ENCODE measurements at regions not wholly inside any gene's neighbourhood (a gene's known extent, or its start where the extent isn't known, plus 50 kb on each side); places are given as distances from the start of the nearest gene placed in this dataset.

DNA sequence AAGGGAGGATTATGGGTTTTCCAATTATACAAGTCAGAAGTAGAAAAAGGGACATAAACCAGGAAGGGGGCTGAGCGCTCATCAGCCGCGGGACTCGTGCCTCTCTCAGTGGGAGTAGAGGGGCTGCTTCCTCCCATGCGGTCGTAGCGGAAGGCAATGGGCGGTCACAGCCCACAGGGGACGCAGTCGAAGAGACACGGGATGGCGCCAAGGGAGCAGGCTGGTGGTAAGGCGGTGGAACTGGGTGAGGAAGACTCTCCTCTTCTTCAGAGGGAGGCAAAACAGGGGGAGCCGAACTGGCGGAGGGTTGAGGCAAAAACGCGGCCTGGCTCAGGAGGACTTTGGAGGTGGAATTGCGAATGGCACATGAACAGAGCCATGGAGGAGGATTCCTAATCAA, 677.7 kb downstream of the TMEM121 start:
- no peak overlapping the region for H3K4me3 ChIP-seq (replicated peaks; ENCODE audit: insufficient read depth, low read length)
- H3K27me3 ChIP-seq (ENCODE audit: insufficient read depth, poor library complexity, severe bottlenecking), result no peaks in the 10 kb centered on the region
- TF ChIP-seq REST (IDR thresholded peaks at IDR 0.05; ENCODE audit: insufficient replicate concordance, low read depth) (no peak), SPI1 (IDR thresholded peaks at IDR 0.05; ENCODE audit: borderline replicate concordance, low read depth) (no peak), GABPA (IDR thresholded peaks at IDR 0.05; ENCODE audit: low read depth) (no peak), POLR2AphosphoS5 (IDR thresholded peaks at IDR 0.05; ENCODE audit: low read depth) (no peak)
- TF ChIP-seq, protein P1, sequence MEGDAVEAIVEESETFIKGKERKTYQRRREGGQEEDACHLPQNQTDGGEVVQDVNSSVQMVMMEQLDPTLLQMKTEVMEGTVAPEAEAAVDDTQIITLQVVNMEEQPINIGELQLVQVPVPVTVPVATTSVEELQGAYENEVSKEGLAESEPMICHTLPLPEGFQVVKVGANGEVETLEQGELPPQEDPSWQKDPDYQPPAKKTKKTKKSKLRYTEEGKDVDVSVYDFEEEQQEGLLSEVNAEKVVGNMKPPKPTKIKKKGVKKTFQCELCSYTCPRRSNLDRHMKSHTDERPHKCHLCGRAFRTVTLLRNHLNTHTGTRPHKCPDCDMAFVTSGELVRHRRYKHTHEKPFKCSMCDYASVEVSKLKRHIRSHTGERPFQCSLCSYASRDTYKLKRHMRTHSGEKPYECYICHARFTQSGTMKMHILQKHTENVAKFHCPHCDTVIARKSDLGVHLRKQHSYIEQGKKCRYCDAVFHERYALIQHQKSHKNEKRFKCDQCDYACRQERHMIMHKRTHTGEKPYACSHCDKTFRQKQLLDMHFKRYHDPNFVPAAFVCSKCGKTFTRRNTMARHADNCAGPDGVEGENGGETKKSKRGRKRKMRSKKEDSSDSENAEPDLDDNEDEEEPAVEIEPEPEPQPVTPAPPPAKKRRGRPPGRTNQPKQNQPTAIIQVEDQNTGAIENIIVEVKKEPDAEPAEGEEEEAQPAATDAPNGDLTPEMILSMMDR (IDR thresholded peaks at IDR 0.05; ENCODE audit: insufficient read depth, low read length), result no peak
- no peak for DNase-seq (ENCODE audit: low read depth in 1 of 2, low spot score in 1 of 2)
- H3K27ac ChIP-seq (replicated peaks), result no peak overlapping the region

DNA sequence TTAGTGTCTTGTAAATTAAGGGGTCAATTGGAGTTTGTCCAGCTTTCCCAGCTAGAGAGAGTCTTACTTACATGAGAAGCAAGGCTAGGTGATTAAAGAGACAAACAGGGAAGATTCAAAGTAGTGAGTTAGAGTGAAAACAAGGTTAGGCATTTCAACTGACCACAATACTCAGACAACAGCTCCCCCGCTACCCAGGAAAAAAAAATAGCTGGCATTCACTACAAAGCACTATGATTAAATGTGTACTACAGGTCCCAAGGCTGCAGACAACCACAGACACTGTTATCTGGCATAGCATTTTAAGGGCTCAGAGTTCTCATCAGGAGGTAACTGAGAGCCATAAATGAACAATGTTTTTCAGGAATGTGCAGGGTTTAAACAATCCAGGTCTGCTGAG, 680.9 kb downstream of the TMEM121 start:
- no peak for TF ChIP-seq SPI1 (IDR thresholded peaks at IDR 0.05; ENCODE audit: borderline replicate concordance, low read depth)
- TF ChIP-seq, protein P1 (IDR thresholded peaks at IDR 0.05; ENCODE audit: insufficient read depth, low read length), result no peak
- TF ChIP-seq GABPA (IDR thresholded peaks at IDR 0.05; ENCODE audit: low read depth), result no peak
- TF ChIP-seq REST (IDR thresholded peaks at IDR 0.05; ENCODE audit: insufficient replicate concordance, low read depth), result no peak
- no peak for TF ChIP-seq POLR2AphosphoS5 (IDR thresholded peaks at IDR 0.05; ENCODE audit: low read depth)
- DNase-seq (ENCODE audit: low read depth in 1 of 2, low spot score in 1 of 2), result no peak
- no peak overlapping the region for H3K27ac ChIP-seq (replicated peaks)
- peaks cover 2% of the 10 kb centered on the region for H3K27me3 ChIP-seq (ENCODE audit: insufficient read depth, poor library complexity, severe bottlenecking)
- no peak overlapping the region for H3K4me3 ChIP-seq (replicated peaks; ENCODE audit: insufficient read depth, low read length)

DNA sequence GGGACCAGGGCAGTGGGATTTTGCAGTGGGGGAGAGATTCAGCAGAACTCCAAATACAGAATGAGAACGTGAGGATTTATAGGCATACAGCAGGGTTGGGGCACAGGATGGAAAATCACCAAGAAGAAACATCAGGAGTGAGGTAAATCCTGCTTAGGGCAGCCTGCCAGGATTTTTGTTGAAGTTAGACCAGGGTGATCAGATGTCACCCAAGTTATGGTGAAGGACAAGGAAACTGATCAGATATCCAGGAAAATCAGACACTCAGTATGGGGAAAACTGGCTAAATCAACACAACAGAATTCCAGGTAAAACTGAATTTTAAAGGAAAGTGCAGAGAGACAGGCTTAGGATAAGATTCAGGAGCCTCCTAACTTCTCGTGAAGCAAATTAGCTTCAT, 682.4 kb downstream of the TMEM121 start:
- H3K4me3 ChIP-seq (replicated peaks; ENCODE audit: insufficient read depth, low read length), result no peak overlapping the region
- no peak for TF ChIP-seq SPI1 (IDR thresholded peaks at IDR 0.05; ENCODE audit: borderline replicate concordance, low read depth)
- no peak for TF ChIP-seq GABPA (IDR thresholded peaks at IDR 0.05; ENCODE audit: low read depth)
- TF ChIP-seq POLR2AphosphoS5 (IDR thresholded peaks at IDR 0.05; ENCODE audit: low read depth), result no peak
- no peak for TF ChIP-seq REST (IDR thresholded peaks at IDR 0.05; ENCODE audit: insufficient replicate concordance, low read depth)
- TF ChIP-seq, protein P1 (IDR thresholded peaks at IDR 0.05; ENCODE audit: insufficient read depth, low read length), result no peak
- no peak for DNase-seq (ENCODE audit: low read depth in 1 of 2, low spot score in 1 of 2)
- no peak overlapping the region for H3K27ac ChIP-seq (replicated peaks)
- peaks cover 2% of the 10 kb centered on the region for H3K27me3 ChIP-seq (ENCODE audit: insufficient read depth, poor library complexity, severe bottlenecking)
